ENCODE measurements at regions not wholly inside any gene's neighbourhood (a gene's known extent, or its start where the extent isn't known, plus 50 kb on each side); places are given as distances from the start of the nearest gene placed in this dataset.

GRCh38 chr11:90908074-90908473 is 685.2 kb upstream of the CHORDC1 start:
- DNase-seq = no peak

- no peak for DNase-seq
Observed at GRCh38 chr11:90895850-90896249, 673.0 kb upstream of the CHORDC1 start.

- DNase-seq = no peak
Observed at GRCh38 chr11:90890347-90890746, 667.5 kb upstream of the CHORDC1 start.

- no peak for DNase-seq
Observed at GRCh38 chr11:90884181-90884580, 661.3 kb upstream of the CHORDC1 start.

- no peak for DNase-seq
Observed at GRCh38 chr11:90874986-90875385, 652.1 kb upstream of the CHORDC1 start.

GRCh38 chr11:90874281-90874680 is 651.4 kb upstream of the CHORDC1 start:
- DNase-seq = no peak

- no peak for DNase-seq
Observed at GRCh38 chr11:90867416-90867815, 644.6 kb upstream of the CHORDC1 start.

GRCh38 chr11:90856790-90857189 is 633.9 kb upstream of the CHORDC1 start:
- no peak for DNase-seq

GRCh38 chr11:90855531-90855930 is 632.7 kb upstream of the CHORDC1 start:
- no peak for DNase-seq

GRCh38 chr11:90851196-90851595 is 628.3 kb upstream of the CHORDC1 start:
- DNase-seq = no peak

GRCh38 chr11:90849312-90849711 is 626.5 kb upstream of the CHORDC1 start:
- DNase-seq = no peak

- DNase-seq = no peak
Observed at GRCh38 chr11:90847268-90847886, 624.5 kb upstream of the CHORDC1 start.

- no peak for DNase-seq
Observed at GRCh38 chr11:90846628-90847027, 623.8 kb upstream of the CHORDC1 start.

- DNase-seq = no peak
Observed at GRCh38 chr11:90845799-90846198, 623.0 kb upstream of the CHORDC1 start.

GRCh38 chr11:90845126-90845525 is 622.3 kb upstream of the CHORDC1 start:
- DNase-seq = no peak

- no peak for DNase-seq
Observed at GRCh38 chr11:90844041-90844440, 621.2 kb upstream of the CHORDC1 start.

- no peak for DNase-seq
Observed at GRCh38 chr11:90842681-90843080, 619.8 kb upstream of the CHORDC1 start.

- no peak for DNase-seq
Observed at GRCh38 chr11:90840071-90840470, 617.2 kb upstream of the CHORDC1 start.

GRCh38 chr11:90836031-90836430 is 613.2 kb upstream of the CHORDC1 start:
- no peak for DNase-seq

- DNase-seq = no peak
Observed at GRCh38 chr11:90823446-90823845, 600.6 kb upstream of the CHORDC1 start.

GRCh38 chr11:90822996-90823395 is 600.1 kb upstream of the CHORDC1 start:
- DNase-seq = no peak

GRCh38 chr11:90818196-90818745 is 595.4 kb upstream of the CHORDC1 start:
- DNase-seq = no peak

- no peak for DNase-seq
Observed at GRCh38 chr11:90809581-90809980, 586.7 kb upstream of the CHORDC1 start.

GRCh38 chr11:90805172-90805571 is 582.3 kb upstream of the CHORDC1 start:
- DNase-seq = no peak

- DNase-seq = no peak
Observed at GRCh38 chr11:90803831-90804230, 581.0 kb upstream of the CHORDC1 start.
